GM12874 (cell line): ENCODE measurements at regions not wholly inside any gene's neighbourhood (a gene's known extent, or its start where the extent isn't known, plus 50 kb on each side); places are given as distances from the start of the nearest gene placed in this dataset.
A peak's percentile ranks its signal among the peaks of the same experiment; 100 is the strongest.

Experiments used
- TF ChIP-seq, protein P1 (sequence below): IDR thresholded peaks from 2 replicates; pipeline ENCODE4 v1.5.1; 2011; ENCODE audit warnings: low read depth, mild to moderate bottlenecking, control low read depth, low read length, moderate library complexity; ENCODE audit not compliant: insufficient read depth

- TF ChIP-seq, protein P1, sequence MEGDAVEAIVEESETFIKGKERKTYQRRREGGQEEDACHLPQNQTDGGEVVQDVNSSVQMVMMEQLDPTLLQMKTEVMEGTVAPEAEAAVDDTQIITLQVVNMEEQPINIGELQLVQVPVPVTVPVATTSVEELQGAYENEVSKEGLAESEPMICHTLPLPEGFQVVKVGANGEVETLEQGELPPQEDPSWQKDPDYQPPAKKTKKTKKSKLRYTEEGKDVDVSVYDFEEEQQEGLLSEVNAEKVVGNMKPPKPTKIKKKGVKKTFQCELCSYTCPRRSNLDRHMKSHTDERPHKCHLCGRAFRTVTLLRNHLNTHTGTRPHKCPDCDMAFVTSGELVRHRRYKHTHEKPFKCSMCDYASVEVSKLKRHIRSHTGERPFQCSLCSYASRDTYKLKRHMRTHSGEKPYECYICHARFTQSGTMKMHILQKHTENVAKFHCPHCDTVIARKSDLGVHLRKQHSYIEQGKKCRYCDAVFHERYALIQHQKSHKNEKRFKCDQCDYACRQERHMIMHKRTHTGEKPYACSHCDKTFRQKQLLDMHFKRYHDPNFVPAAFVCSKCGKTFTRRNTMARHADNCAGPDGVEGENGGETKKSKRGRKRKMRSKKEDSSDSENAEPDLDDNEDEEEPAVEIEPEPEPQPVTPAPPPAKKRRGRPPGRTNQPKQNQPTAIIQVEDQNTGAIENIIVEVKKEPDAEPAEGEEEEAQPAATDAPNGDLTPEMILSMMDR: no peak
Observed at GRCh38 chr16:48057048-48057447, 98.7 kb downstream of the ABCC12 start.

DNA sequence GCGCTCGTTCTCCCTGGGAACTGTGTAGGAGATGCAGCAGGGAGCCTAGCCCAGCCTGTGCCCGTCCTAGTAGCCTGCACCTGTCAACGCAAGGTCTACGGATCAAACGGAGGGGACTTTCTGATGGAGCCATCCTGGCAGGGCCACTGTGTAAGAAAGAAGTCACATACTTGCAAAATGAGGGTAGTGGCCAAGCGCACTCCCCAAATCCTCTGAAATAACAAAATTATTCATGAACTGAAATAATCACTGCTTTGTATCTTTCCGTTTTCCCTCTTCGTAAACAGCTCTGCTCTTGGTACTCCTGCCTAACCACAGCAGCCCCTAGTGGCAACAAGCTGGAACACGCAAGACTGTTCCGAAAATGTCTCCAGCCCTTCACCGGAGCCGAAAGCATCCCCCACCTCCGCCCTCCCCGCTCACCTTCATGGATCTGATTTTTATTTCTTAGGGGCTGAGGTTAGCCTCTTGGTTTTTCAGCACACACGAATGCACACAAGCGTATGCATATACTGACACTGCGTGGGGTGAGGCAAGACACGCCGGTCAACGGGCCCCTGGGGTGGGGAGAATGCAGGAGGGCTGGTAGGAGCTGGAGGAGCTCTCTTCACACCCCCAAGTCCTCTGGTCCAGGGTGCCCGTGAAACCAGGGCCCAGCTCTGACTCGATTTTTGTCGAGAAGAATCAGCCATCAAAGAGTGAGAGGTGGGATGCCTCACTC, 100.8 kb downstream of the ABCC12 start:
- TF ChIP-seq, protein P1: peak; percentile 89

DNA sequence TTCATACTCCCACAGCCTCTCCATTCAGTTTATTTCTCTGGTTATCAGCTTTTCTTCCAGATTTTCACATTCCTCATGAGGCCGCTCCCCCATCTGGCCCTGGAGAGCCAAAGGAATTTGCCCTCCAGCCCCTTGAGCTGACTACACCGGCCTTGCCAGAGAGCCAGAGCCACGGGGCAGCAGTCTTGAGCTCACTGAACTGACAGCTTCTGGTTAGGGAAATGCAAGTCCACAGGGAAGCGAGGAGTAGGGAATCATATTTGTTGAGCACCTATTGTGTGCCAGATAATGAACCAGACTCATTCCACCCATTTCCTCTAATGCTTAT, 102.4 kb downstream of the ABCC12 start:
- TF ChIP-seq, protein P1: no peak

DNA sequence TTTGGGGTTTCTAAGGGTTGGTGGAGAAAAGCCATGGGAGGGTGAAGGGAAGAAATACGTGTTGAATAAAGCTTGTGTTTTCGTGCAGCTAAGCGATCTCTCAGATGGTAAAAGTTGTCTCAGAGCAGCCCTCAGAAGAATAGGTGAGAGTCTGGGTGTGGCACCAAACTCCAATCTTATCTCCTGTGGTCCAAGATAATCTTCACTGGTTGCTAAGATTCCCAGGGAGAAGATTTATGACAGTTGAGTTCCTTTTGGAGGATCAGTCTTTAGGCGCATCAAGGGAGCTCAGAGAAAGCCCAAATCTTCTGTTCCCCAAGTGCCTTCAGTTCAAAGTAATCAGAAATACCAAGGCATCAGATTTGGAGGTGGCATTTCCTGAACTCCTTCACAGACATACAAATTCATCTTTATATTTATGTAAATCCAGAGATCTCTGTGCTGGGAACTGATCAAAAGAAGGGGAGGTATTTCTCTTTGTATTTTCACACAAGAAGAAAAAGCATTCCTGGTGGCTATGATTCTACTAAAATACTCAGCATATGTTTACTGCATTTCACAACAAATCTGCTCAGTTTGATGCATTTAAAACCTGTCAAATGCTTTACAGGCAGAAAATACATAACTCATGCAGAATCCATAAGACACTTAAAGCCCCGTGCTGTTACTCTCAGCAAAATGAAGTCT, 102.9 kb downstream of the ABCC12 start:
- TF ChIP-seq, protein P1: no peak

- TF ChIP-seq, protein P1: no peak
Observed at GRCh38 chr16:48050871-48051270, 104.9 kb downstream of the ABCC12 start.

- TF ChIP-seq, protein P1: no peak
Observed at GRCh38 chr16:48049847-48050246, 105.9 kb downstream of the ABCC12 start.

DNA sequence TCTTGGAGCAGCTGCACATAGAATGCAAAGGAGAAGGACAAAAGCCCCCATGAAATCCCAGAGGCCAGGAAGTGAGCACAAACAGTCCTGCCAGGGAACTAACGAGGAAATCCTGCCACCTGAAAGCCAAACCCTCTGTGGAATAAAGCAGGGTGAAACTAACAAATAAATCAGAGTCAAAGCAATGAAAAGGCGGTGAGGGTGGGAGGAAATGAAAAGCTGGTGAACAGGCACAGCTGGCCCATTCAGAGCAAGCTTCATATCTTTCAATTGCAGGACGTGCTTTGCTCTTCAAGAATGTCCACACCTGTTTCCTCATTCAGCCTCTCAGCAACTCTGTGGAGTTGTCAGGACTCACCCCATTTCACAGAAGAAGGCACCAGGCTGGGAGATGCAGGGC, 108.1 kb downstream of the ABCC12 start:
- TF ChIP-seq, protein P1: no peak
